Kidney (tissue), 13 donors: ENCODE measurements at regions not wholly inside any gene's neighbourhood (a gene's known extent, or its start where the extent isn't known, plus 50 kb on each side); places are given as distances from the start of the nearest gene placed in this dataset.
A peak's percentile ranks its signal among the peaks of the same experiment; 100 is the strongest.

Experiments
- DNase-seq, 5 donors: peaks; one replicate each; pipeline ENCODE4 v3.0.0-alpha.2; 2013 to 2020
- FAIRE-seq: peaks from 2 replicates; lab custom pipeline; 2012; peaks lifted over from hg19 to GRCh38; lab: Jason Lieb, UNC
- H3K27ac ChIP-seq, 2 donors: one replicate each; pipeline ENCODE4 v1.7.0; 2013; ENCODE audit warnings: low read depth in 2 of 2, low read length in 2 of 2, inconsistent platforms in 1 of 2
- H3K27me3 ChIP-seq: one replicate; pipeline ENCODE4 v1.7.1; 2013; ENCODE audit warnings: low read length, inconsistent platforms; ENCODE audit not compliant: control insufficient read depth, insufficient read depth
- H3K36me3 ChIP-seq, 3 donors: one replicate each; pipeline versions ENCODE4 v1.7.0 to v1.7.1; 2013; ENCODE audit warnings: low read length in 3 of 3, control low read depth in 1 of 3, inconsistent platforms in 1 of 3; ENCODE audit not compliant: insufficient read depth in 3 of 3, control insufficient read depth in 2 of 3
- H3K4me1 ChIP-seq, 3 donors: one replicate each; pipeline versions ENCODE4 v1.7.0 to v1.7.1; 2013; ENCODE audit warnings: low read length in 3 of 3, inconsistent platforms in 1 of 3, low read depth in 1 of 3; ENCODE audit not compliant: control insufficient read depth in 2 of 3, insufficient read depth in 2 of 3
- H3K4me3 ChIP-seq, 3 donors: one replicate each; pipeline versions ENCODE4 v1.7.0 to v1.8.1; 2013; ENCODE audit warnings: low read length in 3 of 3, control low read depth in 1 of 3, inconsistent platforms in 1 of 3
- H3K9ac ChIP-seq, 3 donors: one replicate each; pipeline versions ENCODE4 v1.7.0 to v1.7.1; 2013; ENCODE audit warnings: low read length in 3 of 3, control low read depth in 1 of 3, inconsistent platforms in 1 of 3
- H3K9me3 ChIP-seq, 3 donors: one replicate each; pipeline versions ENCODE4 v1.7.0 to v1.7.1; 2013; ENCODE audit warnings: low read length in 3 of 3, control low read depth in 1 of 3, inconsistent platforms in 1 of 3; ENCODE audit not compliant: control insufficient read depth in 2 of 3, insufficient read depth in 1 of 3
- CTCF ChIP-seq: IDR thresholded peaks from 3 replicates; pipeline ENCODE4 v1.5.1; 2012; ENCODE audit warnings: mild to moderate bottlenecking, moderate library complexity, borderline replicate concordance; ENCODE audit not compliant: insufficient read depth; ENCODE audit errors: extremely low read depth
- intact Hi-C: fragments of 100-400 bp; cut with DNase I; formaldehyde crosslinking; loops from one replicate; pipeline ENCODE4 v1.11.1; 2022
- donor health status: control.
- donor health status: control.
- donor health status: control.
- donor health status: control.
- donor health status: control.
- donor health status: DM: yes; HTN: yes; CAD: no.
- donor health status: Normal renal cell carcinoma (clear cell type).

GRCh38 chr7:21370283-21370982 lies 57.5 kb upstream of the SP4 start:
- Histone ChIP-seq H3K4me3 (no peak overlapping the region), H3K36me3 (no peaks in the 10 kb centered on the region), H3K9ac (no peak overlapping the region), H3K9me3 (peaks cover 0 to 2% (median 0%) of the 10 kb centered on the region in 3 donors), H3K4me1 (no peaks in the 10 kb centered on the region), H3K27me3 (no peaks in the 10 kb centered on the region), H3K27ac (no peak overlapping the region)
- no peak for TF ChIP-seq CTCF
- FAIRE-seq (no peak), DNase-seq (no peak)
- intact Hi-C loops, result no loop called here

GRCh38 chr7:21371360-21371759 lies 56.5 kb upstream of the SP4 start:
- Histone ChIP-seq H3K9me3 (peaks cover 0 to 2% (median 0%) of the 10 kb centered on the region in 3 donors), H3K27ac (no peak overlapping the region), H3K36me3 (no peaks in the 10 kb centered on the region), H3K4me3 (no peak overlapping the region), H3K9ac (no peak overlapping the region), H3K27me3 (no peaks in the 10 kb centered on the region), H3K4me1 (no peaks in the 10 kb centered on the region)
- TF ChIP-seq CTCF, result no peak
- intact Hi-C loops, result no loop called here
- FAIRE-seq, result no peak
- DNase-seq, result peak in 1 of 5 donors; percentile 9

GRCh38 chr7:21373031-21373430 lies 54.9 kb upstream of the SP4 start:
- intact Hi-C loops, result no loop called here
- peaks cover 0 to 8% (median 0%) of the 10 kb centered on the region in 3 donors for H3K9me3 ChIP-seq
- FAIRE-seq, result no peak
- H3K27me3 ChIP-seq, result no peaks in the 10 kb centered on the region
- DNase-seq, result no peak
- no peaks in the 10 kb centered on the region for H3K36me3 ChIP-seq
- no peaks in the 10 kb centered on the region for H3K4me1 ChIP-seq
- no peak overlapping the region for H3K9ac ChIP-seq
- no peak for TF ChIP-seq CTCF
- H3K4me3 ChIP-seq, result no peak overlapping the region
- no peak overlapping the region for H3K27ac ChIP-seq
